SK-N-MC (cell line): ENCODE measurements at regions not wholly inside any gene's neighbourhood (a gene's known extent, or its start where the extent isn't known, plus 50 kb on each side); places are given as distances from the start of the nearest gene placed in this dataset.

ENCODE experiments used
- EZH2 ChIP-seq: fragments of 200-600 bp; sonication (generic); IDR thresholded peaks from one replicate; pipeline ENCODE4 v1.6.1; 2017; ENCODE audit warnings: antibody characterized with exemption
- FOXP2 ChIP-seq: optimal IDR thresholded peaks from 2 replicates; pipeline ENCODE3; 2011; ENCODE audit warnings: mild to moderate bottlenecking, moderate library complexity; ENCODE audit not compliant: insufficient read depth; ENCODE audit errors: extremely low read length, control extremely low read depth
- POLR2AphosphoS5 ChIP-seq: IDR thresholded peaks from 2 replicates; pipeline ENCODE4 v1.6.1; 2012; ENCODE audit warnings: mild to moderate bottlenecking, low read depth, low read length, borderline replicate concordance

DNA sequence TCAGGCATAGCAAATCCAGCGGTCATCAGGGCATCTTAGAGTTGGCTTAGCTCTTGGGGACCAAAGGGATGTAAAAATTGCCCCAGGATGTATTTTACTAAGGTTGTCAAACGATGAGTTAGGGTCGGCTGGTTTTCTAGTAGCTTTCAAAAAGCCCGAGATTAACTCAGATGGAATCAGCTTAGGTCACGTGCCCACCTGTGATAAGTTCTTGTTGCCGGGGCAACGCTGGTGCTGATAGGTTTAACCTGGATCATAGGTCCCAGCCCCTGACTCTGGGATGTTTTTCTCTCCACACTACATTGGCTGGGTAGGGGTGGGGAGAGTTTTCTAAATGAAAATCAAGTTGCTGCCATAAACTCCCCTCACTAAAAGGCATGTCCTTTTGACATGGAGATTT, 257.3 kb upstream of the SULF2 start:
- TF ChIP-seq POLR2AphosphoS5: no peak
- no peak for TF ChIP-seq EZH2
- no peak for TF ChIP-seq FOXP2
